ENCODE measurements at regions not wholly inside any gene's neighbourhood (a gene's known extent, or its start where the extent isn't known, plus 50 kb on each side); places are given as distances from the start of the nearest gene placed in this dataset.

- TF ChIP-seq CTCF (IDR thresholded peaks at IDR 0.05; ENCODE audit: low read length) (no peak), EZH2 (IDR thresholded peaks at IDR 0.05; ENCODE audit: borderline replicate concordance, low read length) (no peak)
Observed at GRCh38 chr6:144437105-144437504, 152.0 kb downstream of the UTRN start.

Measured in OCI-LY1 (cell line).